GM21619 (cell line): ENCODE measurements at regions not wholly inside any gene's neighbourhood (a gene's known extent, or its start where the extent isn't known, plus 50 kb on each side); places are given as distances from the start of the nearest gene placed in this dataset.

Experiments
- ATAC-seq: cut with Tn5 transposase; IDR thresholded peaks from one replicate; pipeline ENCODE4 v1.9.1; 2021; ENCODE audit not compliant: unreplicated experiment

DNA sequence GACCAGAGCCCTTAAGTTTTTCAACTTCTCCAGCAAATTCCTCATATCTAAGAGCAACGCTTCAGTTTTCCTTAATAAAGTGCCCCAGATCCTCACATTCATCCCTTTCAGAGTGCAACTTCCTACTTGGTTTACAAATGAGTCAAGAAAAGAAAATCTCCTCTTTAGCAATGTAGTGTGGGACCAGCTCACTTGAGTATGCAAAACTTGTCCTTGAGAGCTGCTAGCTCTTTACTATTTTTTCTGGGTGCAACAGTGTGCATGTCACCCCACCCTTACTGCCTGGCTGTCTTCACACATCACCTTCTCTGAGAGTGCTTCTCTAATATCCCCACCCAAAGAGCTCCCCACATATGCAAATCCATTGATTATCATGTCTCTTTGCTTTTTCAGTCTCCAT is 203.1 kb upstream of the CAMK1G start:
- ATAC-seq = no peak

DNA sequence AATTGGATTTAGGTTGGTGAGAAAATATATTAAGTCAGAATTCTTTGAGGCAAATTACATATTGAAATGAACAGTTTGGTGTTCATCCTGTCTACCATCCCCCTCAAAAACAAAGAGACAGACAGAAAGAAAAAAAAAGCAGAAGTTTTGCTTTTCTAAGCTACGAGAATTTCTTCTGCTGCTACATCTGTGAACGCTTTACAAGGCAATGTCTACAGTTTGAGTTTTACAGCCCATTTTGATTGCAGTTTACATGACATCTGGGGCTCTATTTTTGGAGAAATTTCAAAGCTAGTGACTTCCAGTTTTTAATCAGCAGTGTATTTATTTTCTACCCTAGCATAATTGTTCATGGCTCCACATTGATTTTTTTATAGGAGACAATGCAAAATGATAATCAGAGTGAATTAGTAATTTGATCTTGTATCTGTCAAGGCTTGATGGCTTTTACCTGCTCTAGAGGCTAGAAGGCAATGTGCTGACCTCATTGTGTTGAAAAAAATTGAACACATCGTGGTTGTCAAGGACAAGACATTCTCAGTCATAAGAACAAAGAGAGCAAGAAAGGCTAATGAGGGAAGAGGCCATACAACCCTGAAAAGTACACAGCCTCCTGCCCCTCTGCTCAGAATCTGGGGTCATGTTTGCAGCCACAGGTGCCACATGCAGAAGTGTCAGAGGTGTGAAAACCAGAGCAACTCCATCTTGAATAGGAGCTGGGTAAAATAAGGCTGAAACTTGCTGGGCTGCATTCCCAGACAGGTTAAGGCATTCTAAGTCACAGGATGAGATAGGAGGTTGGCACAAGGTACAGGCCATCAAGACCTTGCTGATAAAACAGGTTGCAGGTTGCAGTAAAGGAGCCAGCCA is 201.0 kb upstream of the CAMK1G start:
- ATAC-seq = no peak

DNA sequence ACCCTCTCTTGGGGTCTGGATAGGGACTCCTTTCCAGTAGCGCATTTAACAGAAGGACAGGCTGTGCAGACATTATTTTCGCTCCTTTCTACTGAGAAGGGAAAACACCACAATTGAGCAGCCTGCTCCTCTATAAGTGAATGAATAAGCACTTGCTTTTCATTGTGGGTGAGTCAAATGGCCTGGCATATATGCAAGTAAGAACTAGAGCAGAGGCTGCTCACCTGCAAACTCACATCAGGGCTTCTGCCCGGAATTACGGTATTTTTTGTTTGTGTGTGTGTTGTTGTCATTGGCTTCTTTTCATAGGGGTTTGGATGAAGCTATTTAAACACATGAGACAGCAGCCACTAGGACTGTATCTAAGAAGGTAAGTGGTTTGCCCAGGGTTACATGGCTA is 200.1 kb upstream of the CAMK1G start:
- no peak for ATAC-seq

DNA sequence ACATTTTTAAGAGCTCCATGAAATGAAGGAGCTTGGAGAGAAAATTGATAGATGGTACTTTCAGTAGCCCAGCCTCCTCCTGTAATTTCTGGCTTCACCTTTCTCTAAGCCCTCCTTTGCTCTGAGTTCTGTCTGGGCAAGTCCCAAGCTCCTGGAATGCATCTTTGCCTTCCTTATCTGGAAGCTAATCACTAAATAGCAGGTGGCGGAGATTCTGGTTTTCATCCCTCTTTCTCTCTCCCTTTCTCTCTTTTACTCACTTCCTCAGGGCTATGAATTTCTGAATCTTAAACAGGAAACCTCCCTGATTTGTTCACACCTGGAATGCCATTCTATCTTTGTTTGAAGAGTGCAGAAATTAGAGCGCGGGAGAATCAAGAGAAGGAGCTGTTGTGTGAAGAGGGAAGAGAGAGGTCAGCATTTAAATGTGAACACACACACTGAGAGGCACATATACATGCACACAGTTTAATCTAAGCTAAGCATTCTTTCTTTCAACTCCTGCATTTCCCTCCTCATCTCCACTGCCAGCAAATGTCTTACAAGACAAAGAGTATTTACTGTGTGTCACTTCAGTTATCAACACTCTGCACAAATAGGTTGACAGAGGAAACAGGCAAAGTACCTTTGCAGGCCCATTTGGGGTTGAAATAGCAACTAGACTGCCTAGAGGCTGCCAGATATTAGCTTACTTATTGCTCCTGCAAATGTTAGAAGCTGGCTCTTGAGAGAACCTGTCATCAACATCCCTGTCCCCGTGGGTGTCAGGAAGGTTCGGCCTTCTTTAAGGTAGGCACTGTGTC is 199.4 kb upstream of the CAMK1G start:
- ATAC-seq = no peak

DNA sequence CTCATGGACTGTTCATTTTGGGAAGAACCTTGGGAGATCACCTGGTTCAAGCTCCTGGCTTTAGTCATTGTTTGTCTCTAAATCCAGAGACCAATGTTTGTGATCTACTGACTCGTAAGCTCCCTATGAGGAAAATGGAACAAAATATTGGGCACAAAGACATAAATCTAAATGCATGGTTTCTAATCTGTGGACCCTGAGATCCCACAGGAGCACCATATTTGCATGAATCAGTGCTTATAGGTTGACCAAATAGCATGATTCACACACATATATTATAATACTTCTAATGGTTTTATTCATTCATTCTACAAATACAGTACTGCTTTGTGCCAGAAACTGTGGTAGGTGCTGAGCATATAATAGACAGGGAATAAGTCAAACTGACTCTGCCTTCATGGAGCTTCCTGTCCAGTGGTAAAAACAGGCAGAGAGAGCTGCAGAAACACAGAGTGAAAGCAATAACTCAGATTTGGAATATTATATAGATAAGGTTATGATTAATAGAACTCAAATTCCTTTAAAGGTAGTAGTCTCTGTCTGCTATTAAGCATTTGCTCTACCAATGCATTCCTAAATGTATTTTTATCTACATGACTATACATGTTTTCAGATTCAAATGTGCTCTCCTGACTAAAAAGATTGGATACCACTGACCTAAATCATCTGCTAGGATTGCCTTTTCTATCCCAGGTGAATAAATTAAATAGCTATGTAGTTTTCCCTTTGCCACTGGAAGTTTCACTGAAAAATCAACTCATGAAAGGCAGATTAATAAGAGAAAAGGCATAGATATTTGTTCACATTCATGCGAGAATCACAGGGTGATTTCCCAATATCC is 198.6 kb upstream of the CAMK1G start:
- ATAC-seq = no peak

DNA sequence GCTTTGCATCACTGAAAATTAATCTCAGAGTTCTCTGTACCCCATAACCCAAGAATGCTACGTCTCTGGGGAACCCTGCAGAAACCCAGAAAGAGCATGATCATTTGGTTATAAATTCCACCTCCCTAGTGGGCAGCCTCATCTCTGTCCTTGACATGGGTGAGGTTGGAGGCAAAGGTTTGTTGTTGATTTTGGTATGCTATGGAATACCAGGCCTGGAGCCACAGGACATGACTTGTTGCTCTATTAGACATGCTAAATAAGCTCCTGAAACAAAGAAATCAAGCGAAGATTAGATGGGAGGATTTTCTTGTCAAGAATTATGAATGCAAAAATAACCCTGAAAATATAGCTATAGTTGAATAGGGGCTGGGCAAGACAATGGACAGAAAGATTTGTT is 197.4 kb upstream of the CAMK1G start:
- no peak for ATAC-seq

DNA sequence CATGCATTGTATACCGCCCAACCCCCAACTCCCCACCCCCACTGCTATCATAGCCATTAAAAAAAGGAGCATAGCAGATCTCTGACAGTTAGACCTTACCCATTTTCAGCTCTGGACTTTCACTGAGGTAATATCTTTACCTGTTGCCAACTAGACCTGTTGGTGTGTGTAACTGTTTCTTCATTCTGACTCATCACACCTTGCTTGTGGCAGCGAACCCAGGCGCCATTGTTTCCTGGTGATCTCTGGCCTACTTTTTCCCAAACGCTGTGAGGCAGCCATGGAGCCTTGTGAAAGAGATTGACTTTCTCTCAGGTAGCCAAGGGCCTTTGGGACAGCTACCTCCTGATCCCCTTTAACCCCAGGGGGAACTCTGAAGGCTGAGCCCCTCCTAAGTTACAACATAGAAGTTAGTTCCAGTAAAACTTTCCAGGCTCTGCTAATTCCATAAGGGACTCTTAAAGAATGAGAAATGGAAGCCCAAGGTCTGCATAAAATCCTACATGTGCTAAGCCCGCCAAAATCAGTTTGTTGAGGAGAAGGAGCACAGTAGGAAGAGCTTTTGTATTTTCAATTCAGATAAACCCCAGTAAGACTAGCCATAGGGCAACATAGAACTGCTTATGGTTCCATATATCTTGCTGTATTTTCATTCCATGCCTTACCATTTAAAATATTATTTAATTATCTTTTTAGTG is 196.1 kb upstream of the CAMK1G start:
- no peak for ATAC-seq

DNA sequence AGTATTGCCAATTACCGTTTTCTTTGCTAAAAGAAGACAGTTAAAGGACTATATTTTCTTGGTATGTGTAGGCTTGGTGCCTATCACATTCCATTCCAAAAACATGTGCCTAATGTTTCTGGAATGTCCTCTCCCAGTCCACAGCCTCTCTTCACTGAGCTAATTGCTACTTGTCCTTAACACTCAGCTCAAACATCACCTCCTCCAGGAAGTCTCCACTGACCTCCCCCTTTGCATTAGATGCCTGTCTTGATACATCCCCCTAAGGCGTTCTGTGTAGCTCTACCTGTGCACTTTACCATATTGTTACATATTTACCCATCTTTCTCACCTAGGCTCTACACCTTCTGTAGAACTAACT is 195.6 kb upstream of the CAMK1G start:
- ATAC-seq = no peak

DNA sequence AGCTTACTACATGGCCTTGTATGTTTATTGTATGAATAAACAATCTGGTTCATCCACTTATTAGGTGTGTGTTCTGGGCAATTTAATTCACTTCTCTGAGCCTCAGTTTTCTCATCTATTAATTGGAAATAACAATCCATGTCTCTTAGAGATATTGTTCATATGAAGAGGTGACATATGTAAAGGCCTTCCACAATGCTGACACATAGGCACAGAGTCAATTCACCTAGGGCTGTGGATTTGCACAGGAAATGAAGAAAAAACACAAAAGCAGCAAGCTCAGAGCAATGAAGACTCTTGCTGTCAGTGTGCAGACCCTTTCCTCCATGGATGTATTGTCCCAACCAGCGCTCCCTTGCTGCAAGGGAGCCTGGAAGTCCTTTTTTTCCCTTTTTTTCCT is 195.2 kb upstream of the CAMK1G start:
- ATAC-seq = no peak

DNA sequence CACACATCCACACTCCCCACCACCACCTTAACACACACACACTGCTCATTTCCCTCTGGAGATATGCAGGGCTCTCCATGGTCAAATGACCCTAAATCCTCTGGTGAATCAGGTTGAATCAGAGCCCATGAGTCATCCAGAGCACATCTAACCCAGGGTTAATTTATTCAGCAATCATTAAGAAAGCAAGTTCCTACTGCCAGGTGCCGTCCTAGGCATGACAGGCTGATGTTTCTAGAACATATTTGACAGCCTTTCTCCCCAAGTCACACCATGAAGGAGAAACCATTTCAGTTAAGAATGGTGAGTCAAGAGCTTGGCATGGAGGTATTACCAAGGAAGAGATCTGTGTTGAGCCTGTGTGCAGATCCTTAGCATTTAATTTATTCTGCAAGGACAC is 194.3 kb upstream of the CAMK1G start:
- ATAC-seq = no peak

DNA sequence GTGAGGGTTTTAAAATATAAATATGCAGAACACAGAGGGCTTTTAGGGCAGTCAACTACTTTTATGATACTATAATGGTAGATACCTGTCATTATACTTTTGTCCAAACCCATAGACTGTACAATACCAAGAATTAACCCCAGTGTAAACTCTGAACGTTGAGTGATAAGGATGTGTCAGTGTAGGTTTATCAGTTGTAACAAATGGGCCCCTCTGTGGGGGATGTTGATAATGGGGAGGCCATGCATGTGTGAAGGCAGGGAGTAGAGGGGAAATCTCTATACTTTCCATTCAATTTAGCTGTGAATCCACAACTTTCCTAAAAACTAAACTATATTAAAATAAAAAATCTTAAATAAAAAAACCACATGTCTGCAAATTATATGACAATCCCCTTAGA is 193.5 kb upstream of the CAMK1G start:
- ATAC-seq = no peak

DNA sequence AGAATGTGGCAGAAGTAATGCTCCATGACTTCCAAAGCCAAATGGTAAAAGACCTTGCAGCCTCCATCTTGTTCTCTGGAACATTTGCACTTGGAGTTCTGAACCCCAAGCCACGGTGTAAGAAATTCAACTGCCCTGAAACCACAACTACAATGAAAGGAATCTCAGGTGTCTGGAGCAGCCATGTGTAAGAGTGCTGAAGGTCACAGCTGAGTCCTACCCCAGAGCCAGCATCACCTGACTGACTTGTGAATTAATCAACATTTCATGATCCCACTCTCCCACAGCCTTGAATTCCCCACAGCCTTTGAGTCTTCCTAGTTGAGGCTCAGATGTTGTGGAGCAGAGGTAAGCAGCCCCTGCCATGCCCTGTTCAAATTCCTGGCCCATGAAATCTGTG is 192.8 kb upstream of the CAMK1G start:
- no peak for ATAC-seq

DNA sequence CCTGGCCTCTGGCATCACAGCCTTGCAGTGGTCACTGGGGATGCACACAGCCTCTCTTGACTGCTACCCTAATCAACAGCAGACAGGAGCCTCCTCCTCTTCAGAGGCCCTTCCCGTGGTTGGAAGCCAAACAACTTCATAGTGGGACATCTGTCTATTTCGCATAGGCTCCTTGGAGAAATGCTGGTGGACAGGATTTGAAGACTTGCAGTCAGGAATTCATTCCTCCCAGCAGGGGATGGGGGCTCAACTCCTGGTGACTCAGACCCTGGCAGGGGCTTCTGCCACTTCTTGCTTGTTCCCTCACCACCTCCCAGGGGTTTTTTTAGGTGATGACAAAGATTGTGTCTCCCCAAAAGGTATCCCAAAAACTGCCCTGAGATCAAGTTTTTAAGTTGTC is 191.7 kb upstream of the CAMK1G start:
- ATAC-seq = no peak

DNA sequence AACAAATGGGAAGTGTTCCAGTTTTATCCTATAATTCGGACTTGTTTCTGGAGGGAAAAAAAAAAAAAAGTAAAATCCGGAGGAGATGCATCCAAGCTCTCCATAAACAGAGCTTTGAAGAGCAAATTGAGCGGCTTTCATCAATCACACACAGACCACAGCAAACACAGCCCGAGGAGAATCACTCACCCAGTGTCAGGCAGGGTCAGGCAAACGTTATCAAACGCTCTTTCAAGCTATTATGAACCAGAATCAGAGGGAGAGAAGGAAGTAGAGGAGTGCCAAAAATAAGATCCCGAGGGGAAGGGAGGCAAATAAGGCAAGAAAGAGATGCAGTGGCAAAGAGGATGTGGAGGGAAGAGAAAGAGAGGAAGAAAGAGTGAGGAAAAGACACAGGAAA is 188.3 kb upstream of the CAMK1G start:
- no peak for ATAC-seq

DNA sequence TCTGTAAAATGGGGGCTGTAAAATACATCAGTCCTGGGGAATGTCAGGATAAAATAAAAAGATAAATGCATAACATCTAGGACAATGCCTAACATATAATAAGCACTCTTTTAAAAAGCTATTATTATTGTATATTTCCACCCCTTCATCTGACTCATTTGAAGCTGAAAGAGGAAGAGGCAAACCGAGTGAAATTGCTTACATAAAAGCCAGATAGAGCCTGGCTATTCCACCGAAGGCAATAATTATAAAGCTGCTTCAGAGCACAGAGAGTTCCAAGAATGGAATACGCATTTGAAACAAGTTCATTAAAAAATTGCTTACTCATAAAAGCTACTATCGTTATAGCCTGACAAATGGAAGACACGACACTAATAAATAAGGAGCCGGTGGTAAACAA is 186.1 kb upstream of the CAMK1G start:
- no peak for ATAC-seq

DNA sequence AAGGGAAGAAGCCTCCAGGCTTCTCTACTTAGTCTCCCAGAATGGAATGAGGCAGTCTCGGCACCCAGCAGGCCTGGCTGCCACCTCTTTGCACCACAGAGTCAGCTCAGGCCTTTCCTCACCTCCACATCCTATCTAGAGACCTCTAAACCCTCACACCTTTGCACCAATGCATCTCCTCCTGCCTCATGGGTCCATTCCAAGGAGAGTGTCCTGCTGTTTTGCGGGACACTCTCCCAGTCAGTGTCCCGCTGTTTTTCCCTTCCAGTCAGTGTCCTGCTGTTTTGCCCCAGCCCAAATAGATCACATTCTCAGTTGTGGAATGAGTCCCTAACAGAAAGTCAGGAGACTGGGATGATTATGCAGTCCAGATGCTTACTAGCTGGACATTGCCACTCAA is 185.6 kb upstream of the CAMK1G start:
- ATAC-seq = no peak

DNA sequence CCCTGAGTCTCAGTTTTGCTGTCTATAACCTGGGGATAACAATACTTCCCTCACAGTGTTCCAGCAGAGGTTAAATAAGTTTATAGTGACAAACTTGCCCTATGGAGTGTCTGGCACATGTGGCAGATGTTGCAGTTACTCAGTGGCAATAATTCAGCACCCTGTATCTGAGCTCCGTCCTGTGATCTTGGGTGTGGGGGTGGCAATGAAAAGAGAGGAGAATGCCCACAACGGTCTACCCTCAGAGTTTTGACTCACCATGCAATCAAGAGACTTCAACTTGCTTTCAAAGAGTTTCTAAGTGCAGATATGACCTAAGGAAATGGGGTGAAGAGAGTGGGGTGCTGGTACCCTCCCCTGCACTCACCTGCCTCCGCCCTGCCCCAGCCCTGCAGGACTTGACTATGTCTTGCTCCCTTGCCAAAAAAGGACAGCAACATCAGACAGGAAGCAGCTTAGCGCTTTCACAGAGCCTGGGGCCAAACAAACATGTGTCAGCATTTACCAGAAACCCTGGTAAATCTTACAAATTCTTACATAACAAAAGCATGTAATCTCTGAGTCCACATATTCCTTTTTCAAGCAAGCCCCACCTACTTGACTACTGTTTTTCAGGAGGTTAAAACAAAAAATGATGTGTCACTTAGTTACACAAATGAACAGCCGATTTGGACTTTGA is 185.1 kb upstream of the CAMK1G start:
- ATAC-seq = no peak

DNA sequence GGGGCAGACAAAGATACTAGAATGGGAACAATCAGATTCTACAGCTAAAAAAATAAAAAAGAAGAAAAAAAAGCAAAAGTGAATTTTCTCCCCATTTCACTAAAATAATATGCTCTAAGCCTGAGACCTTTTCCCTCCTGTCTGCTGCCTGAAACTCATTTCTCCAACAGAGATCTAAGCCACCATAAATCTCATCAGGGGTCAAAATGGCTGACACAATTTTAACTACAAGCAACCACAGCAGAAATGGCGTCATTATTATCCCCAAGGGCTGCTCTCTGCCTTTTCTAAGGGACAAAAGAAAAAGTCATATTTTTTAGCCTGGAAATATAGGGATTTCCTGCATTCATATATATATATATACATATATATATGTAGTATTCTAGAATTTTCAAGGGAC is 183.7 kb upstream of the CAMK1G start:
- ATAC-seq = no peak

DNA sequence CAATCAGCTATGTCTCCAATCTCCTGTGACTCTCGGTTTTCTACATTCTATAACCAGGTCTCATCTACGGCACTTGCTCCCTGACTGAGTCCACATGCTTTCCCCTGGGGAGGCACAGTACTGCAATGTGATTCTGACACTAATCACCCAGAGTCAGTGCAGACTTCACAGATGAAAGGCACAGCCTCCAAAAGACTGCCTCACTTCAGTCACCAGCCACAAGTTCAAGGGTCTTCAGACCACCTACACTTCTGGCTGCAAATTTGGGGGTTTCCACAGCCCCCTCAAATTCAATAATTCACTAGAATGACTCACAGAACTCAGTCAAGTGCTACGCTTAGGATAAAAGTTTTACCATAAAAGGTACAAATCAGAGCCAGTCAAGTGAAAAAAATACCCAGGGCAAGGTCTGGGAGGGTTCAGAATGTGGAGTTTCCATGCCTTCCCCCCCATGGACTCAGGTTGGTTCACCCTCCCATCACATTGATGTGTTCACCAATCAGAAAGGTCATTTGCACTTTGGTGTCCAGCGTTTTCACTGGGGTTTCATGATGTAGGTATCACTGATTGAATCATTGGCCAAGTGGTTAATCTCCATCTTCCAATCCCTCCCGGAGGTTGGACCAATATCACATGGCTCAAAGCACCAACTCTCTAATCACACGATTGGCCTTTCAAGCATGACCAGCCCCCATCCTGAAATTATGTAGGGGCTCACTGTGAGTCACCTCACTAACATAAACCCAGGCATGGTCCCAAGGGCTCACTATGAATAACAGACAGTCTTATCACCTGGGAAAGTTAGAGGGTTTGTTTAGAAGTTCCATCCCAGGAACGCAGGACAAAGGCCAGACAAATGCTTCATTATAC is 182.9 kb upstream of the CAMK1G start:
- no peak for ATAC-seq
